ENCODE measurements at regions not wholly inside any gene's neighbourhood (a gene's known extent, or its start where the extent isn't known, plus 50 kb on each side); places are given as distances from the start of the nearest gene placed in this dataset.

GRCh38 chr1:221180704-221181368, 301.6 kb downstream of the HLX start:
- DNase-seq (ENCODE audit: insufficient read length, low spot score) (no peak), FAIRE-seq (no peak)

GRCh38 chr1:221182791-221183533, 303.7 kb downstream of the HLX start:
- DNase-seq (ENCODE audit: insufficient read length, low spot score): no peak

DNA sequence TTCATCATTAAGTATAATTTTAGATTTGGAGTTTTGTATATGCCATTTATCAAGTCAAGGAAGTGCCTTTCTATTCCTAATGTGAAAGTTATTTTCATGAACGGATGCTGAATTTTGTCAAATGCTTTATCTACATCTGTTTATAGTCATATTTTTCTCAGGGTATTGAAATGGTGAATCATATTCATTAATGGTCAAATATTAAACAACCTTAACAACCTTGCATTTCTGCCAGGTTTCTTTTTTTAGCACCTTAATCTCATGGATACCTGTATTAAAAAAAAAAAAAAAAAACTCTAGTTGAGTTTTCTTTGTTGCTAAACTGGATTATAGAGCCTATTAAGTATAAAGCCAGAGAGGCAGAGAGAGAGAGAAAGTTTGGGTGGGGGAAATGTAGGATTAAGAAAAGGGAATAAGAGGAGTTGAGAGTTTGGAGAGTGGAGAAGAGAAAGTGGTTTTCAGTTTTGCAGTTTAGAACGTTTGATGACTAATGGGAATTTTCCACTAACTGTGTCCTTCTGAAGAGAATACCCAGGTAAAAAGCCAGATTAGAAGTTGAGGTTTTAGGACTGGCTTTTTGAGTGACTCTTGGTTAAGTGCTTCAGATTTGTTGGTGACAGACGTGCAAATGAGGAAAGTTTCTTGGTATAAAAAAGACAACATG, 305.0 kb downstream of the HLX start:
- DNase-seq (ENCODE audit: insufficient read length, low spot score) (no peak), FAIRE-seq (no peak)

More at GRCh38 chr1:221182791-221183533, 303.7 kb downstream of the HLX start:
- FAIRE-seq: no peak

DNA sequence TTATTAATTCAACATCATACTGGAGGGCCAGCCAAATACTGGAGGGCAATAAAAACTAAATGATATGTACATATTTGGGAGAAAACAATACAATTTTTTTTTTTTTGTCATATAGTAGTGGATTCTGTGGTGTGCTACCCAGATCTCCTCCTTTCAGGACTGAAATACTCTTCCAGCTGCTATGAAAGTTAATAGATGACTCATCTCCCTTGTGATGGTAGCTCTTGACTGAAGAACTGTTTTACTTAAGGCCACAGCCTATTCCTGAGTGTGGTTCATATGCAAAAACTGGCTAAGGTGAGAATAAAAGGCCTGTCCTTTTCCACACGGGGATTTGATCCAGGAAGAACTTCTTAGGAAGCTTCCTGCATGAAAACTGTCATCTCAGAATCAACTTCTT, 307.9 kb downstream of the HLX start:
- FAIRE-seq (no peak), DNase-seq (ENCODE audit: insufficient read length, low spot score) (no peak)

DNA sequence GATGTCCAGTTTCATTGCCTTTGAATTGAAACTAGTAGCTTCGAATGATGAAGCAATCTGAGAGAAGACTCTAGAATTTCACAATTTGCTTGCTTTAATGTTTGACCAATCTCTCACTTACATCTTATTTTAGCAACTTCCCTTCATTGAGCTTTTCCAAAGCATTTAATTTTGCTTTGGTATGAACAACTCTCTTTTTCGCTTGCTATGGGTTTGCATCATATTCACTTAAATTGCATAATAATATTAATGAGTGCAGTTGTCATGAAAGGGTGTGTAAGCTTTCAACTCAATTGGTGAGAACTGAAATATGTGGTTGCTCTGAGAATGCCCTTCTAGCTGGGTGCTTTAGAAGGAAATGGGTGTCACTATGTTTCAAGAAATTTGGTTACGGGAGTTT, 309.2 kb downstream of the HLX start:
- FAIRE-seq (no peak), DNase-seq (ENCODE audit: insufficient read length, low spot score) (no peak)

DNA sequence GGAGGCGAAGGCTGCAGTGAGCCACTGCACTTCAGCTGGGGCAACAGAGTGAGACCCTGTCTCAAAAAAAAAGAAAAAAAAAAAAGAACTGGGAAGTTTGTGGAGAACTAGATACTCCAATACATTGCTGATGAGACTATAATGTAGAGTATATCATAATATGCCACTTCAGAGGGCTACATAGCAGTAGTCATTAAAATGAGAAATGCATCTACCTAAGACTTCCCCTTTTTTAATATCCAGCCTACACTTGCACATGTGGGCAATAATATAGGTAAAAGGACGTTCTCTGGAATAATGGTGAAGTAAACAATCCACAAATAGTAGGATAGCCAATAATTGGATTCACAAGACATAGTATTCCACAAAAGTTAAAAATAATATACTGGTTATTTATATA, 311.0 kb downstream of the HLX start:
- no peak for FAIRE-seq
- no peak for DNase-seq (ENCODE audit: insufficient read length, low spot score)

GRCh38 chr1:221192055-221192454, 312.8 kb downstream of the HLX start:
- FAIRE-seq (no peak), DNase-seq (ENCODE audit: insufficient read length, low spot score) (no peak)

- DNase-seq (ENCODE audit: insufficient read length, low spot score): no peak
- no peak for FAIRE-seq
Observed at GRCh38 chr1:221200464-221200863, 321.2 kb downstream of the HLX start.

DNA sequence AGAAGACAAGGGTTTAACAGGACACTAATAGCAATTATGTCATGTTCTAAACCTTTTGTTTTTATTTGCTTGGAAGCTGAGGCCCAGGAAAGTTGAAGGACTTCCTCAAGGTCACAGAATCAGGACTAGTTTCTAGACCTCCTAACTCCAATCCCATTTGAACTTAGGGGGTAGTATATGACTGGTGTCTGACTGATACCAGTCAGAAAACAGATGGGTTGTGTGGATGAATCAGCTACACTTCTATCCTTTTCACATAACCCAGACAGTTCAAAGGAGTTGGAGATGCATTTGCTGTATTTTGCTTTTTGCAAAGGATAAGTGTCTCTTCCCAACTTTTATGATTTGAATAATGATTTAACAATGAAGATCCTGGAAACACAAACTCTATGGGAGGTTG, 322.5 kb downstream of the HLX start:
- FAIRE-seq (no peak), DNase-seq (ENCODE audit: insufficient read length, low spot score) (no peak)

- FAIRE-seq: peak; percentile 89
- peak; percentile 47 for DNase-seq (ENCODE audit: insufficient read length, low spot score)
Observed at GRCh38 chr1:221203224-221204054, 324.2 kb downstream of the HLX start.

DNA sequence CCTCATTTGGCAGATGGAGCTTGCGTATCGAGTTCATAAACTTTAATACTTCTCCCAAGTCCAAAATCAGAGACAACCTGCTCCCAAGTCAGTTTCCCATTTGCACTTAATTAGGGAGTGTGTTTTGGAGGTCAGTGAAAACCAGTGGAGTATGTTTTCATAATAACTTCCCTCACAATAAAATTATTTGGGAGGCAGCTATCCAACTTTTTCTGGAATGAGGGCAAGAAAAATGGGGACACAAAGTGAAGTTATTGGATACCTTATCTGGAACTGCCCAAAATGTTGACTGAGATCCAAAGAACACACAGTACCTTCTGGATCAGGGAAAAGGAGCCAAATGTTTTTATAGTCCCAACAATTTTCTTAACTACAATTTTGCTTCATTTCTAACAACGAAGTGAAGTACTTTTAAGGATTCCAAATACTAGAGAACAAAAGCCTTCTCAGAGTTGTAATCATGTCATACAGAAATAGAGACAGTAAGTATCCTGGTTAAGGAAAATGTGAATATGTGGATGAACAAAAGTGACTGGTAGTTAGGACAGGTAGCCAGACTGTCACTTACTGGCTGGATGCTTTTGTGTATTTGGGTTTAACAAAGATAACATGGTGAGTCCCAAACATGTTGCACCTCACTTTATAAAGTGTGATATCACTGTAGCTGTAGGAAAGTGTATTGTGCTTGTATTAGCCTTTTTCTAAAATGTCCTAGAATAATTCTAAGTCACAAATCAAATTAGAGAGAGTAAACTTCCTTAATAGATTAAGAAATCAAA, 325.0 kb downstream of the HLX start:
- DNase-seq (ENCODE audit: insufficient read length, low spot score) (no peak), FAIRE-seq (no peak)

- no peak for FAIRE-seq
- DNase-seq (ENCODE audit: insufficient read length, low spot score): no peak
Observed at GRCh38 chr1:221206076-221206475, 326.8 kb downstream of the HLX start.

GRCh38 chr1:221212926-221213325, 333.7 kb downstream of the HLX start:
- no peak for FAIRE-seq
- DNase-seq (ENCODE audit: insufficient read length, low spot score): no peak

DNA sequence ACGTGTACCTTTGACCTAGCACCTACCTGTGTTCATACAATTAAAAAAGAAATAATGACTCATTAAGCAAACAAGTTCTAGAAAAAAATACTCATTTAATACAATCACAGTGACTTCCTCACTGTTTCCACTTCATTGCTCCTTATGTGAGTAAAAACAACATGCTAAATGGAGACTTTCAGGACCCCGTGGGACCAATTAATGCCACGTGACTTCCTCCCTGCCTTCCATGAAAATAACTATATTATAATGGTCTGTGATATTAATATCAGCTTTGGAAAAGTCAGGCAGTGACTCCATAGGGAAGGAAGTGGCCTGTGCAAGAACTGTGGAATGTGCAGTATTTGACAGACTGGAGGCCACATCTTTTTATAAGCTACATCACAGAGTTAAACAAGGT, 337.8 kb downstream of the HLX start:
- DNase-seq (ENCODE audit: insufficient read length, low spot score): no peak
- no peak for FAIRE-seq

- DNase-seq (ENCODE audit: insufficient read length, low spot score): no peak
- no peak for FAIRE-seq
Observed at GRCh38 chr1:221223281-221223680, 344.0 kb downstream of the HLX start.

DNA sequence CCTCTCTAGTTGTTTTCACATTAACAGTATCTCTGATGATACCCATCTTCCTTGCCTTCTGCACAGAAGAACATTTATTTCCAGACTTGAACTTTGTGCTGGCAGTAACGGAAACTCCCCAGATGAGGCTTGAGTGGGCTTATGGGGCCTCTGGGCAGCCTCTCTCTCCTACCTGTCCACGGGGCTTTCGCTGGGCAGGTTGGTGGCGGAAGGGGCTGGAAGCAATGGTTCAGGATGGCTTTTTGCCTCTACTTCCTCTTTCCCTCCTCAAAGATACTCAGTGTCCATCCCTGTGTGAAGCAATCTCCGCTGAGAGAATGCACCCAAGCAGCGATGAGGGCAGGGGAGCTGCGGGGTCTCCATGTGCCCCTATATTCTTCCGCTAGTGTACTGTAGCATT, 348.2 kb downstream of the HLX start:
- no peak for DNase-seq (ENCODE audit: insufficient read length, low spot score)
- no peak for FAIRE-seq

GRCh38 chr1:221227872-221228337, 348.7 kb downstream of the HLX start:
- DNase-seq (ENCODE audit: insufficient read length, low spot score) (no peak), FAIRE-seq (no peak)

DNA sequence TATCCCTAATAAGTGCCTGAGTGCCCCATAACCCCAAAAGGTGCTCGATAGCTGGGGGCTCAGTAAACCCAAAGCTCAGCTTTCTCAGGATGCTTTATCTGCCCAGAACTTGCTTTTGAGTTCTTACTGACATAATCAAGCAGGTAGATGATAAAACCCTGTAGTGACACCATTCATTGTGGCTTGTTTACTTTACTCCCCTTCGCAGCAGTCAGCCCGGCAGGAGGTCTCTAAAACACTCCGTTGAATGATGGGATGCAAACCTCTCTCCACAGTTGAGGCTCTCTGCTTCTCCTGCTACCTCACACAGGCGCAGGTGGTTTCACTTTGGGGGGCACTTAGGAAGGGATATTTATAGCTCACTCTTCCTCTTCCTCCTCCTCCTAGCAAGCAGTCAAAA, 349.4 kb downstream of the HLX start:
- FAIRE-seq (no peak), DNase-seq (ENCODE audit: insufficient read length, low spot score) (no peak)

DNA sequence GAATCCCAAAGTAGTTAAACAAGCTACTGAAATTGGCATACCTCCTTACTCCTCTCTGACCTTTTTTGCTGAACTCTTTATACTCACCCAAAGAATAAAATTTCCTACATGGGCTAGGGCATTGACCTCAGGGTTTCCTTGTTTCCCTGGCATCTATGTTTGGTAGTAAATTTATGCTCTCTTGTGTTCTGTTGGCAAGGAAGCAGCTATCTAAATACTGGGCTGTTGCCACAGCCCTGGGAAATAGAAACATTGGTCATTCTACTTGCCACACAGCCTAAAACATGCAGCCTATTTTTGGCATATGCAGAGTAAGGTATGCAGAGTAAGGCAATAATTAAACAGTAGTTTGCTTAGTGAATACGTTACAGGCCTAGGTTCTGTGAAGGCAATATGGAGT, 351.4 kb downstream of the HLX start:
- DNase-seq (ENCODE audit: insufficient read length, low spot score) (no peak), FAIRE-seq (no peak)

DNA sequence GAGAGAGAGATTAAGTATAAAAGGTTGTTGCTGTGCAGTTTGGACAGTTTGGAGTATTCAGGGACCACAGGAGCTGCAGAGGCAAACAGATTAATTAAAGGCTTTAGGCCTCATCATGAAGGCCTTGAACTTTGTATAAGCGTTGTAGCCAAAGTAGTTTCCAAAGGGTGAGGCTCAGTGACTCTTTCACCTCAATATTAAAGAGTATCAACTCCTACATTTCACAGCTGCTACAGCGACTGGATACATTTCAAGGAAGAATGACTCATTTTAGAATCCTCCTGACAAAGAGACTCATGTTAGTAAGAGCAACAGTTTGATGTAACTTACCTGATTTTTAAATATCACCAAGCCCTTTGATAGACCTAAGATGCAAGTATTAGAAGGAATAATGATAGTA, 355.5 kb downstream of the HLX start:
- FAIRE-seq: no peak

More for the DNA sequence above, 355.5 kb downstream of the HLX start:
- DNase-seq (ENCODE audit: insufficient read length, low spot score): no peak

Data from GM19239 (cell line).